ENCODE measurements at regions not wholly inside any gene's neighbourhood (a gene's known extent, or its start where the extent isn't known, plus 50 kb on each side); places are given as distances from the start of the nearest gene placed in this dataset.
A peak's percentile ranks its signal among the peaks of the same experiment; 100 is the strongest.

GRCh38 chr9:96137671-96138429 is 164.1 kb downstream of the HSD17B3 start:
- no peaks in the 10 kb centered on the region for H3K27me3 Mint-ChIP-seq (ENCODE audit: low read depth)
- CTCF ChIA-PET = no interaction called here
- no peak for DNase-seq
- peaks cover 6% of the 10 kb centered on the region for H3K4me1 Mint-ChIP-seq (ENCODE audit: low read depth)
- H3K36me3 Mint-ChIP-seq (ENCODE audit: low read depth) = no peaks in the 10 kb centered on the region
- H3K9me3 Mint-ChIP-seq = peaks cover 3% of the 10 kb centered on the region
- H3K4me3 Mint-ChIP-seq = no peak overlapping the region
- no peak overlapping the region for H3K27ac Mint-ChIP-seq
- intact Hi-C loops (cut with micrococcal nuclease) = no loop called here

- intact Hi-C loops (cut with micrococcal nuclease) = no loop called here
- Mint-ChIP-seq H3K27me3 (ENCODE audit: low read depth) (no peaks in the 10 kb centered on the region), H3K4me3 (no peak overlapping the region), H3K4me1 (ENCODE audit: low read depth) (peaks cover 6% of the 10 kb centered on the region), H3K9me3 (peaks cover 6% of the 10 kb centered on the region), H3K36me3 (ENCODE audit: low read depth) (no peaks in the 10 kb centered on the region), H3K27ac (no peak overlapping the region)
- CTCF ChIA-PET = no interaction called here
- peak; percentile 15 for DNase-seq
Measured at GRCh38 chr9:96136992-96137670, 164.8 kb downstream of the HSD17B3 start.

- H3K36me3 Mint-ChIP-seq (ENCODE audit: low read depth) = no peaks in the 10 kb centered on the region
- intact Hi-C loops (cut with micrococcal nuclease) = no loop called here
- no peaks in the 10 kb centered on the region for H3K27me3 Mint-ChIP-seq (ENCODE audit: low read depth)
- no peak overlapping the region for H3K27ac Mint-ChIP-seq
- peaks cover 6% of the 10 kb centered on the region for H3K4me1 Mint-ChIP-seq (ENCODE audit: low read depth)
- H3K9me3 Mint-ChIP-seq = peaks cover 6% of the 10 kb centered on the region
- CTCF ChIA-PET = no interaction called here
- no peak for DNase-seq
- no peak overlapping the region for H3K4me3 Mint-ChIP-seq
Measured at GRCh38 chr9:96135753-96136290, 166.2 kb downstream of the HSD17B3 start.

DNA sequence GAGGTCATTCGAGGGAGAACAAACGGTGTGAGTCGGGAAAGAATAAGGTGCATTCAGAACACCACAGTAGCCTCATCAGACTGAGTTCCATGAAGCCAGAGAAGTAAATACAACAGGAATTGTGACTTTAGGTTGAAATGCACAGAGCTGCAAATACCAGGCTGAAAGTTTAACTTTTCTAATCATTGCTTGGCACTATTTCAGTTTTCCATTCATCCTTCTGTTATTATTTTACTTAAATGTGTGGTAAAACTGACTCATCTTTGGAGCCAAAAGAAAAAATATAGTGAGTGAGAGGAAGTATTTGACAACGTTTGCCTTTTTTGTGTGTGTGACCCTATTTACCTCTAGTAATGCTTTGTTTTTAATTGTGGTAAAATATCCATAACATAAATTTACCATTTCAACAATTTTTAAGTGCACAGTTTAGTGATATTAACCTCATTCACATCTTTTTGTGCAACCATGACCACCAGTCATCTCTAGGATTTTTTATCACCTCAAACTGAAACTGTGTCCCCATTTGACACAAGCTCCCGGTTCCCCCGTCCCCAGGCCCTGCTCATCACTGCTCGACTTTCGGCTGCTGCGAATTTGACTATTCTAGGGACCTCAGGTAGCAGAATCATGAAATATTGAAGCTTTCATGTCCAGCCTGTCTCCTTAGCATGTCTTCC is 166.8 kb downstream of the HSD17B3 start:
- peaks cover 6% of the 10 kb centered on the region for H3K4me1 Mint-ChIP-seq (ENCODE audit: low read depth)
- intact Hi-C loops (cut with micrococcal nuclease) = no loop called here
- H3K27me3 Mint-ChIP-seq (ENCODE audit: low read depth) = no peaks in the 10 kb centered on the region
- H3K9me3 Mint-ChIP-seq = peaks cover 6% of the 10 kb centered on the region
- H3K4me3 Mint-ChIP-seq = no peak overlapping the region
- no peak for DNase-seq
- H3K27ac Mint-ChIP-seq = no peak overlapping the region
- CTCF ChIA-PET = interaction anchor here (0.6 kb wide), 2 partner anchors 110 to 1466 kb away, joined by 3 to 4 read pairs; no protein-coding TSS in a partner anchor
- H3K36me3 Mint-ChIP-seq (ENCODE audit: low read depth) = no peaks in the 10 kb centered on the region

DNA sequence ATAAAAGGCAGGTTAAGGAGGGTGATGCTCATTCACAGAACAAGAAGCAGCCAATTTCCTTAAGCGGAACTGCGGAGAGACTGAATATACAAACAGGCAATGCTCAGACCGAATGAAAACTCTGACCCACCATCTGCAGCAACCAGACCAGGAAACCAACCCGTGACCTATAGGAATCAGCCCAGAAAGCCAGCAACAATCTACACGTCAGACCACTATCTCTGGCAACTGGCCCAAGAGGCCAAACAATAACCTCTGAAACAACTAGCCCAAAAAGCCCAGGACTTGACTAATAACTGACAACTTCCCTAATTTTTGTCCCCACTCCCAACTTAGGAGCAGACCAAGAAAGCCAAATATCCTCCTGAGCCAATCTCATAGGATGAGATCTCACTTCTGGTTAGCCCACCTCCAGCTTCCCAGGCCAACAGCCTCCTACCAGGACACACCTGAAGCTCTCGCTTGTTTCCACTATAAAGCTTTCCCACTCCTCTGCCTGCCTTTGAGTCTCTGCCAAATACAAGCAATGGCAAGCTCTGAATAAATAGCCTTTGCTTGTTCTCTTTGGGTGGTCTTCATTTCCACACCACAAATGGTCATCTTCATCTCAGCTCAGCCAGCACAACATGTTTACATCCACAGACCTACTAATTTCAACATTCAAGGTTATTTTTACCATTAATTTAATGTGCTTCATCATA is 168.5 kb downstream of the HSD17B3 start:
- intact Hi-C loops (cut with micrococcal nuclease) = no loop called here
- Mint-ChIP-seq H3K36me3 (ENCODE audit: low read depth) (no peaks in the 10 kb centered on the region), H3K27me3 (ENCODE audit: low read depth) (no peaks in the 10 kb centered on the region), H3K9me3 (peaks cover 6% of the 10 kb centered on the region), H3K4me1 (ENCODE audit: low read depth) (peaks cover 6% of the 10 kb centered on the region), H3K4me3 (no peak overlapping the region), H3K27ac (no peak overlapping the region)
- CTCF ChIA-PET = no interaction called here
- no peak for DNase-seq

DNA sequence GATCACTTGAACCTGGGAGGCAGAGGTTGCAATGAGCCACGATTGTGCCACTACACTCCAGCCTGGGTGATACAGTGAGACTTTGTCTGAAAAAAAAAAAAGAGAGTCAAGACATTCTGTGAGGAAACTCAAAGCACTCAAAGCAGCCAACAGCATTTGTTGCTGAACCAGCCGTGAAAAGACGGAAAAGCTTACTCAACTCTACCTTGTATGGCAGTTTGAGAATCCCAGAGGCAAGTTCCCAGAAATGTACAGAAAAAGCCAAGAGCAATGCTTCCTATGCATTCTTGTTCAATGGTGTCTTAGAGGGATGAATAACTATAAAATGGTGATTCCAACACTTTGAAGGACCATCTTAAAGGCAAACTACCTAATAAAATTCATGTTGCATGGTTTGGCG is 170.2 kb downstream of the HSD17B3 start:
- H3K36me3 Mint-ChIP-seq (ENCODE audit: low read depth) = no peaks in the 10 kb centered on the region
- CTCF ChIA-PET = no interaction called here
- intact Hi-C loops (cut with micrococcal nuclease) = no loop called here
- no peak overlapping the region for H3K27ac Mint-ChIP-seq
- DNase-seq = no peak
- peaks cover 6% of the 10 kb centered on the region for H3K4me1 Mint-ChIP-seq (ENCODE audit: low read depth)
- H3K9me3 Mint-ChIP-seq = peaks cover 6% of the 10 kb centered on the region
- no peaks in the 10 kb centered on the region for H3K27me3 Mint-ChIP-seq (ENCODE audit: low read depth)
- H3K4me3 Mint-ChIP-seq = no peak overlapping the region

DNA sequence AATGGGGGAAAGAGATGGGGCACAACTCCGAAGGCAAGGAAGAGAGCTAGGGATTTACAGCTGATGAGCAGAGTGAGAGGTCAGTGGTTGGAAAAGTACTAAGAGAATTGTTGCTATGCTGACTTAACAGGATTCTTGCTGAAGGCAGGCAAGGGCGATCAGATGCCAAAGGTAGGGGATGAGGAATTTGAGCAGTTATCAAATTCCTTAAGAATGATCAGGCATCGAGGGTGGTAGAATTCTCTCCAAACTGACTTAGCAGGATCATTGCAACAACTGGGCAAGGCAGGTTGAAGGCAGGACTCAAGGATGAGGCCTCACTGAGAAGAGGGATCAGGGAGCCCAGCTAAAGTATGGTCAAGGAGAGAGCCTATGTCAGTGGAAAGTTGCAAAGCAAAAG is 171.0 kb downstream of the HSD17B3 start:
- Mint-ChIP-seq H3K4me3 (no peak overlapping the region), H3K27me3 (ENCODE audit: low read depth) (no peaks in the 10 kb centered on the region), H3K4me1 (ENCODE audit: low read depth) (peaks cover 5% of the 10 kb centered on the region), H3K9me3 (peaks cover 6% of the 10 kb centered on the region), H3K36me3 (ENCODE audit: low read depth) (no peaks in the 10 kb centered on the region), H3K27ac (no peak overlapping the region)
- no peak for DNase-seq
- CTCF ChIA-PET = no interaction called here
- intact Hi-C loops (cut with micrococcal nuclease) = no loop called here

DNA sequence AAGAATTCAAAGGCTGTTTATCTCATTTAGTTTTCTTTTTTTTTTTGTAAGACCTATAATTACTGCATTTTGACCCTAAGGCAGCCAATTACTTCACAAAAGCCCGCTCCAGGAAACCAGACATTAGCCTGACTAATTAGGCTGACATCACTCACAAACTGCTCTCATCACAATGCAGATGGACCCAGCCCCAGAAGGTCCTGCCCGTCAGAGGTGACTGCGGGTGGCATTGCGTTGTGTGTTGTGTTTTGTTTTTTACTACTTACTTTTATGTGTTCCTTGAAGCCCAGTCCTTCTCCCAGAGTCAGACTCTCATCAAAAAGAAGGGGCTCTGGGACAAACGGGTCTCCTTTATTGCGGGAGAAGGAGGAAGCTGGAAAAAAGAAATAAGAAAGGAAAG is 172.2 kb downstream of the HSD17B3 start:
- Mint-ChIP-seq H3K4me3 (no peak overlapping the region), H3K36me3 (ENCODE audit: low read depth) (no peaks in the 10 kb centered on the region), H3K27me3 (ENCODE audit: low read depth) (no peaks in the 10 kb centered on the region), H3K9me3 (peaks cover 6% of the 10 kb centered on the region), H3K27ac (no peak overlapping the region), H3K4me1 (ENCODE audit: low read depth) (no peaks in the 10 kb centered on the region)
- intact Hi-C loops (cut with micrococcal nuclease) = no loop called here
- CTCF ChIA-PET = no interaction called here
- DNase-seq = no peak

GRCh38 chr9:96128880-96129279 is 173.1 kb downstream of the HSD17B3 start:
- no peaks in the 10 kb centered on the region for H3K36me3 Mint-ChIP-seq (ENCODE audit: low read depth)
- H3K27ac Mint-ChIP-seq = no peak overlapping the region
- CTCF ChIA-PET = no interaction called here
- DNase-seq = no peak
- intact Hi-C loops (cut with micrococcal nuclease) = no loop called here
- H3K27me3 Mint-ChIP-seq (ENCODE audit: low read depth) = no peaks in the 10 kb centered on the region
- no peak overlapping the region for H3K4me3 Mint-ChIP-seq
- H3K9me3 Mint-ChIP-seq = peaks cover 6% of the 10 kb centered on the region
- no peaks in the 10 kb centered on the region for H3K4me1 Mint-ChIP-seq (ENCODE audit: low read depth)

- H3K9me3 Mint-ChIP-seq = no peaks in the 10 kb centered on the region
- no peak for DNase-seq
- no peak overlapping the region for H3K27ac Mint-ChIP-seq
- H3K4me1 Mint-ChIP-seq (ENCODE audit: low read depth) = no peaks in the 10 kb centered on the region
- CTCF ChIA-PET = no interaction called here
- intact Hi-C loops (cut with micrococcal nuclease) = no loop called here
- H3K27me3 Mint-ChIP-seq (ENCODE audit: low read depth) = no peaks in the 10 kb centered on the region
- no peaks in the 10 kb centered on the region for H3K36me3 Mint-ChIP-seq (ENCODE audit: low read depth)
- no peak overlapping the region for H3K4me3 Mint-ChIP-seq
Measured at GRCh38 chr9:96126321-96126881, 175.6 kb downstream of the HSD17B3 start.

DNA sequence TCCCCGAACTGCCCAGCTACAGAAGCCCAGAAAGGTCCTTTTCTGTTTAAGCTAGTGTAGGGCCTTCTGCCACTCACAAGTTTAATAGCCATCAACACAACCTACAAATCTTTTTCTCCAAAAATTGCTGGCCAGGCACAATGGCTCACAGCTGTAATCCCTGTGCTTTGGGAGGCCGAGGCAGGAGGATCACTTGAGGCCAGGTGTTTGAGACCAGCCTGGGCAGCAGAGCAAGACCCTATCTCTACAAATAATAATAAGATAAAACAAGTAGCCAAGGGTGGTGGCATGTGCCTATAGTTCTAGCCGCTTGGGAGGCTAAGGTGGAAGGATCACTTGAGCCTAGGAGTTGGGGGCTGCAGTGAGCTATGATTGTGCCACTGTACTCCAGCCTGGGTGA is 176.4 kb downstream of the HSD17B3 start:
- Mint-ChIP-seq H3K4me3 (no peak overlapping the region), H3K27ac (no peak overlapping the region), H3K4me1 (ENCODE audit: low read depth) (no peaks in the 10 kb centered on the region), H3K27me3 (ENCODE audit: low read depth) (no peaks in the 10 kb centered on the region), H3K36me3 (ENCODE audit: low read depth) (no peaks in the 10 kb centered on the region), H3K9me3 (no peaks in the 10 kb centered on the region)
- no peak for DNase-seq
- intact Hi-C loops (cut with micrococcal nuclease) = no loop called here
- CTCF ChIA-PET = no interaction called here

GRCh38 chr9:96122751-96123150 is 179.2 kb downstream of the HSD17B3 start:
- H3K4me3 Mint-ChIP-seq = no peak overlapping the region
- no peaks in the 10 kb centered on the region for H3K4me1 Mint-ChIP-seq (ENCODE audit: low read depth)
- CTCF ChIA-PET = no interaction called here
- DNase-seq = no peak
- peaks cover 7% of the 10 kb centered on the region for H3K27me3 Mint-ChIP-seq (ENCODE audit: low read depth)
- no peak overlapping the region for H3K27ac Mint-ChIP-seq
- no peaks in the 10 kb centered on the region for H3K36me3 Mint-ChIP-seq (ENCODE audit: low read depth)
- peaks cover 1% of the 10 kb centered on the region for H3K9me3 Mint-ChIP-seq
- intact Hi-C loops (cut with micrococcal nuclease) = no loop called here

All from activated naive CD4-positive, alpha-beta T cell treated with anti-CD3 and anti-CD28 coated beads for 36 hours (primary cell).